BE2C (cell line): ENCODE measurements at regions not wholly inside any gene's neighbourhood (a gene's known extent, or its start where the extent isn't known, plus 50 kb on each side); places are given as distances from the start of the nearest gene placed in this dataset.
A peak's percentile ranks its signal among the peaks of the same experiment; 100 is the strongest.

Experiments
- DNase-seq: peaks from one replicate; pipeline ENCODE4 v3.0.0-alpha.2; 2020
- H3K27me3 ChIP-seq: fragments of 250-450 bp; sonication (Bioruptor Pico); 2 replicates; pipeline ENCODE4 v1.5.1; 2020; ENCODE audit warnings: mild to moderate bottlenecking
- H3K36me3 ChIP-seq: fragments of 250-450 bp; sonication (Bioruptor Pico); 2 replicates; pipeline ENCODE4 v1.5.1; 2020; ENCODE audit warnings: mild to moderate bottlenecking
- H3K4me1 ChIP-seq: fragments of 250-450 bp; sonication (Bioruptor Pico); 2 replicates; pipeline ENCODE4 v1.5.1; 2020
- H3K4me3 ChIP-seq: 2 replicates; pipeline ENCODE4 v1.5.1; 2011; ENCODE audit warnings: low read depth, low read length
- H3K9me3 ChIP-seq: fragments of 250-450 bp; sonication (Bioruptor Pico); 2 replicates; pipeline ENCODE4 v1.5.1; 2020
- CTCF ChIP-seq: IDR thresholded peaks from 2 replicates; pipeline ENCODE4 v1.5.1; 2012; ENCODE audit warnings: mild to moderate bottlenecking, low read depth, low read length

- H3K4me1 ChIP-seq = no peaks in the 10 kb centered on the region
- H3K36me3 ChIP-seq = no peaks in the 10 kb centered on the region
- no peak for TF ChIP-seq CTCF
- no peak for DNase-seq
- no peaks in the 10 kb centered on the region for H3K9me3 ChIP-seq
- no peak overlapping the region for H3K4me3 ChIP-seq
- no peaks in the 10 kb centered on the region for H3K27me3 ChIP-seq
Measured at GRCh38 chr5:26647781-26648180, 390.6 kb downstream of the CDH9 start.

- TF ChIP-seq CTCF = no peak
- H3K4me1 ChIP-seq = no peaks in the 10 kb centered on the region
- no peaks in the 10 kb centered on the region for H3K36me3 ChIP-seq
- H3K27me3 ChIP-seq = no peaks in the 10 kb centered on the region
- no peak for DNase-seq
- no peaks in the 10 kb centered on the region for H3K9me3 ChIP-seq
- H3K4me3 ChIP-seq = no peak overlapping the region
Measured at GRCh38 chr5:26645659-26646058, 392.7 kb downstream of the CDH9 start.

GRCh38 chr5:26641492-26641891 is 396.9 kb downstream of the CDH9 start:
- Histone ChIP-seq H3K4me1 (no peaks in the 10 kb centered on the region), H3K36me3 (no peaks in the 10 kb centered on the region), H3K9me3 (no peaks in the 10 kb centered on the region), H3K4me3 (no peak overlapping the region), H3K27me3 (no peaks in the 10 kb centered on the region)
- TF ChIP-seq CTCF = no peak
- no peak for DNase-seq

GRCh38 chr5:26625099-26625498 is 413.3 kb downstream of the CDH9 start:
- no peaks in the 10 kb centered on the region; the same call in 1 of the 2 replicates for H3K4me1 ChIP-seq
- no peak for DNase-seq
- H3K36me3 ChIP-seq = no peaks in the 10 kb centered on the region
- no peaks in the 10 kb centered on the region for H3K9me3 ChIP-seq
- no peak overlapping the region for H3K4me3 ChIP-seq
- H3K27me3 ChIP-seq = no peaks in the 10 kb centered on the region
- TF ChIP-seq CTCF = no peak

GRCh38 chr5:26622947-26623346 is 415.4 kb downstream of the CDH9 start:
- TF ChIP-seq CTCF = no peak
- no peaks in the 10 kb centered on the region; the same call in 1 of the 2 replicates for H3K4me1 ChIP-seq
- H3K4me3 ChIP-seq = peak overlapping the region; percentile 7; the same call in 1 of the 2 replicates
- no peaks in the 10 kb centered on the region for H3K9me3 ChIP-seq
- H3K36me3 ChIP-seq = no peaks in the 10 kb centered on the region
- no peak for DNase-seq
- H3K27me3 ChIP-seq = no peaks in the 10 kb centered on the region

- no peak for TF ChIP-seq CTCF
- no peak for DNase-seq
- Histone ChIP-seq H3K36me3 (no peaks in the 10 kb centered on the region), H3K27me3 (no peaks in the 10 kb centered on the region), H3K9me3 (no peaks in the 10 kb centered on the region), H3K4me1 (no peaks in the 10 kb centered on the region; the same call in 1 of the 2 replicates), H3K4me3 (no peak overlapping the region)
Measured at GRCh38 chr5:26610577-26610976, 427.8 kb downstream of the CDH9 start.
